ES-I3 (cell line): ENCODE measurements at regions not wholly inside any gene's neighbourhood (a gene's known extent, or its start where the extent isn't known, plus 50 kb on each side); places are given as distances from the start of the nearest gene placed in this dataset.

Source experiments
- H3K36me3 ChIP-seq: 2 replicates; pipeline ENCODE4 v1.6.1; 2013; ENCODE audit warnings: mild to moderate bottlenecking, low read length, control low read depth, moderate library complexity; ENCODE audit not compliant: insufficient read depth
- H3K4me1 ChIP-seq: 2 replicates; pipeline ENCODE4 v1.6.1; 2013; ENCODE audit warnings: mild to moderate bottlenecking, control low read depth, low read length; ENCODE audit not compliant: insufficient read depth
- H3K9ac ChIP-seq: 2 replicates; pipeline ENCODE4 v1.6.1; 2013; ENCODE audit warnings: low read depth, mild to moderate bottlenecking, low read length, moderate library complexity
- H3K9me3 ChIP-seq: 2 replicates; pipeline ENCODE4 v1.6.1; 2013; ENCODE audit warnings: mild to moderate bottlenecking, low read length, moderate library complexity; ENCODE audit not compliant: control insufficient read depth, insufficient read depth

GRCh38 chr18:24862201-24862816 is 401.9 kb downstream of the HRH4 start:
- H3K9ac ChIP-seq, result no peak overlapping the region

GRCh38 chr18:24868311-24868710 is 407.9 kb downstream of the HRH4 start:
- H3K9me3 ChIP-seq, result no peaks in the 10 kb centered on the region
- no peak overlapping the region for H3K9ac ChIP-seq
- H3K36me3 ChIP-seq, result no peaks in the 10 kb centered on the region
- H3K4me1 ChIP-seq, result no peaks in the 10 kb centered on the region

More at GRCh38 chr18:24862201-24862816, 401.9 kb downstream of the HRH4 start:
- Histone ChIP-seq H3K4me1 (peaks cover 5% of the 10 kb centered on the region; the same call in 1 of the 2 replicates), H3K36me3 (no peaks in the 10 kb centered on the region), H3K9me3 (no peaks in the 10 kb centered on the region)

- Histone ChIP-seq H3K36me3 (no peaks in the 10 kb centered on the region), H3K9ac (no peak overlapping the region), H3K4me1 (no peaks in the 10 kb centered on the region), H3K9me3 (no peaks in the 10 kb centered on the region)
Observed at GRCh38 chr18:24868760-24869237, 408.4 kb downstream of the HRH4 start.

- Histone ChIP-seq H3K9ac (no peak overlapping the region), H3K9me3 (no peaks in the 10 kb centered on the region), H3K36me3 (no peaks in the 10 kb centered on the region), H3K4me1 (no peaks in the 10 kb centered on the region)
Observed at GRCh38 chr18:24869285-24869684, 408.8 kb downstream of the HRH4 start.

- H3K36me3 ChIP-seq, result no peaks in the 10 kb centered on the region
- H3K9ac ChIP-seq, result no peak overlapping the region
- no peaks in the 10 kb centered on the region for H3K9me3 ChIP-seq
- no peaks in the 10 kb centered on the region for H3K4me1 ChIP-seq
Observed at GRCh38 chr18:24875286-24875685, 414.8 kb downstream of the HRH4 start.

GRCh38 chr18:24875777-24876176 is 415.3 kb downstream of the HRH4 start:
- H3K9me3 ChIP-seq, result no peaks in the 10 kb centered on the region
- H3K36me3 ChIP-seq, result no peaks in the 10 kb centered on the region
- H3K4me1 ChIP-seq, result no peaks in the 10 kb centered on the region
- H3K9ac ChIP-seq, result no peak overlapping the region

GRCh38 chr18:24876266-24876665 is 415.8 kb downstream of the HRH4 start:
- Histone ChIP-seq H3K9ac (no peak overlapping the region), H3K9me3 (no peaks in the 10 kb centered on the region)

GRCh38 chr18:24877066-24877465 is 416.6 kb downstream of the HRH4 start:
- no peaks in the 10 kb centered on the region for H3K36me3 ChIP-seq
- no peaks in the 10 kb centered on the region for H3K9me3 ChIP-seq
- no peaks in the 10 kb centered on the region for H3K4me1 ChIP-seq
- H3K9ac ChIP-seq, result no peak overlapping the region

More at GRCh38 chr18:24876266-24876665, 415.8 kb downstream of the HRH4 start:
- Histone ChIP-seq H3K4me1 (no peaks in the 10 kb centered on the region), H3K36me3 (no peaks in the 10 kb centered on the region)

GRCh38 chr18:24877546-24877945 is 417.1 kb downstream of the HRH4 start:
- no peaks in the 10 kb centered on the region for H3K4me1 ChIP-seq
- no peaks in the 10 kb centered on the region for H3K9me3 ChIP-seq
- H3K36me3 ChIP-seq, result no peaks in the 10 kb centered on the region
- no peak overlapping the region for H3K9ac ChIP-seq

- no peaks in the 10 kb centered on the region for H3K4me1 ChIP-seq
- H3K36me3 ChIP-seq, result no peaks in the 10 kb centered on the region
- no peaks in the 10 kb centered on the region for H3K9me3 ChIP-seq
- H3K9ac ChIP-seq, result no peak overlapping the region
Observed at GRCh38 chr18:24878289-24878688, 417.9 kb downstream of the HRH4 start.

- no peak overlapping the region for H3K9ac ChIP-seq
- H3K36me3 ChIP-seq, result no peaks in the 10 kb centered on the region
- H3K4me1 ChIP-seq, result no peaks in the 10 kb centered on the region
- H3K9me3 ChIP-seq, result no peaks in the 10 kb centered on the region
Observed at GRCh38 chr18:24885276-24885675, 424.8 kb downstream of the HRH4 start.

- Histone ChIP-seq H3K9ac (no peak overlapping the region), H3K9me3 (peaks cover 2% of the 10 kb centered on the region; the same call in 1 of the 2 replicates), H3K36me3 (no peaks in the 10 kb centered on the region), H3K4me1 (no peaks in the 10 kb centered on the region; the same call in 1 of the 2 replicates)
Observed at GRCh38 chr18:24894880-24895279, 434.4 kb downstream of the HRH4 start.

- no peak overlapping the region for H3K9ac ChIP-seq
- H3K9me3 ChIP-seq, result peaks cover 2% of the 10 kb centered on the region; the same call in 1 of the 2 replicates
- H3K4me1 ChIP-seq, result no peaks in the 10 kb centered on the region; the same call in 1 of the 2 replicates
- H3K36me3 ChIP-seq, result no peaks in the 10 kb centered on the region
Observed at GRCh38 chr18:24897461-24897860, 437.0 kb downstream of the HRH4 start.

GRCh38 chr18:24910221-24910620 is 441.7 kb downstream of the ZNF521 start:
- peaks cover 4% of the 10 kb centered on the region; the same call in 1 of the 2 replicates for H3K4me1 ChIP-seq
- H3K9ac ChIP-seq, result no peak overlapping the region
- no peaks in the 10 kb centered on the region for H3K36me3 ChIP-seq
- H3K9me3 ChIP-seq, result no peaks in the 10 kb centered on the region

GRCh38 chr18:24913507-24914170 is 438.3 kb downstream of the ZNF521 start:
- Histone ChIP-seq H3K9me3 (no peaks in the 10 kb centered on the region), H3K4me1 (peaks cover 4% of the 10 kb centered on the region; the same call in 1 of the 2 replicates), H3K9ac (no peak overlapping the region), H3K36me3 (no peaks in the 10 kb centered on the region)
